ENCODE measurements at regions not wholly inside any gene's neighbourhood (a gene's known extent, or its start where the extent isn't known, plus 50 kb on each side); places are given as distances from the start of the nearest gene placed in this dataset.

DNA sequence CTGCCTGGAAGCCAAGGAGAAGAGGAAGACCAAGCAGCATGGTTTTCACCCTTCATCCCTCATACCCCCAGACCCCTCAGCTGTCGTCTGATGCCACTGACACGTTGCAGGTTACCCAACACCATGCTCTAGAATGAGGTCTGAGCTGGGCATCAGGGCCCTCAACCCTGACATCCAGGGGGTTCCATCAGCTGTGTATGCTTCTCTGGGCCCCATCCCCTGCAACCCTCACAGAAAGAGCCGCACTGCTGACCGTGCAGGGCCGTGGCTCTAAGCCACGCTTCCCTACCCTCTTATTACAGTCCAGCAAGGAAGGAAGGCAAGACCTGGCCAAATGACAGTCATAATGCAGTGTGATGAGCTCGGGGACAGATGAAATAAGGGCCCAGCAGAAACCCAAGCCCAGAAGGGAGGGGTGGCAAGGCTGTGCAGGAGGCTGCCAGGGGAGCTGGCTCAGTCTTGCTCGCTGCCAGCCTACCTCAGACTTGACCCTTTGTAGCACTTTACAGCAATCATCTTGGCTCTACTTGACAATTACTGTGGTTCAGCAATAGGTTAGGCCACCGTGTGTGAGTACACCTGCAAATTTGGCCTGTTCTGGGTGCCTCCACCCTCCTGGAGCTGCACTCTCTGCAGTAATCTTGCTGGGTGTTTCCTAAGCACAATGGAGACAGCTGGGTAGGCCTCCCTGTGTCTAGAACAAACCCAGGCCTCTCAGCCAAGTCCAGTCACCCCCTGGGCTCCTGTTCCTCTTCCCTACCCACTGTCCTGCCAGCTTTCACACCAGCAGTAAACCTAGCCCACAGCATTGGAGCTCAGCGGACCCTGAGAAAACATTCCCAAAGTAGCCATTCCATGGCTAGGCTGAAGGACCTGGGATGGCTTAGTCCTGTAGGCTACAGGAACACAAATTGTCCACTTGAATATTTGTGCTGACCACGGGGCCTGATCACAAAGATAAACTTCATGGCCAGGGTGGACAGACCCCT lies 115.3 kb upstream of the NEO1 start:
- TF ChIP-seq, protein P1, sequence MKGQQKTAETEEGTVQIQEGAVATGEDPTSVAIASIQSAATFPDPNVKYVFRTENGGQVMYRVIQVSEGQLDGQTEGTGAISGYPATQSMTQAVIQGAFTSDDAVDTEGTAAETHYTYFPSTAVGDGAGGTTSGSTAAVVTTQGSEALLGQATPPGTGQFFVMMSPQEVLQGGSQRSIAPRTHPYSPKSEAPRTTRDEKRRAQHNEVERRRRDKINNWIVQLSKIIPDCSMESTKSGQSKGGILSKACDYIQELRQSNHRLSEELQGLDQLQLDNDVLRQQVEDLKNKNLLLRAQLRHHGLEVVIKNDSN (CRISPR knock-in tag; IDR thresholded peaks at IDR 0.05), result no peak
- TF ChIP-seq, protein P2, sequence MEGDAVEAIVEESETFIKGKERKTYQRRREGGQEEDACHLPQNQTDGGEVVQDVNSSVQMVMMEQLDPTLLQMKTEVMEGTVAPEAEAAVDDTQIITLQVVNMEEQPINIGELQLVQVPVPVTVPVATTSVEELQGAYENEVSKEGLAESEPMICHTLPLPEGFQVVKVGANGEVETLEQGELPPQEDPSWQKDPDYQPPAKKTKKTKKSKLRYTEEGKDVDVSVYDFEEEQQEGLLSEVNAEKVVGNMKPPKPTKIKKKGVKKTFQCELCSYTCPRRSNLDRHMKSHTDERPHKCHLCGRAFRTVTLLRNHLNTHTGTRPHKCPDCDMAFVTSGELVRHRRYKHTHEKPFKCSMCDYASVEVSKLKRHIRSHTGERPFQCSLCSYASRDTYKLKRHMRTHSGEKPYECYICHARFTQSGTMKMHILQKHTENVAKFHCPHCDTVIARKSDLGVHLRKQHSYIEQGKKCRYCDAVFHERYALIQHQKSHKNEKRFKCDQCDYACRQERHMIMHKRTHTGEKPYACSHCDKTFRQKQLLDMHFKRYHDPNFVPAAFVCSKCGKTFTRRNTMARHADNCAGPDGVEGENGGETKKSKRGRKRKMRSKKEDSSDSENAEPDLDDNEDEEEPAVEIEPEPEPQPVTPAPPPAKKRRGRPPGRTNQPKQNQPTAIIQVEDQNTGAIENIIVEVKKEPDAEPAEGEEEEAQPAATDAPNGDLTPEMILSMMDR (IDR thresholded peaks at IDR 0.05), result no peak
- no peak for TF ChIP-seq FOXK1 (CRISPR knock-in tag; IDR thresholded peaks at IDR 0.05)
- TF ChIP-seq, protein P3, sequence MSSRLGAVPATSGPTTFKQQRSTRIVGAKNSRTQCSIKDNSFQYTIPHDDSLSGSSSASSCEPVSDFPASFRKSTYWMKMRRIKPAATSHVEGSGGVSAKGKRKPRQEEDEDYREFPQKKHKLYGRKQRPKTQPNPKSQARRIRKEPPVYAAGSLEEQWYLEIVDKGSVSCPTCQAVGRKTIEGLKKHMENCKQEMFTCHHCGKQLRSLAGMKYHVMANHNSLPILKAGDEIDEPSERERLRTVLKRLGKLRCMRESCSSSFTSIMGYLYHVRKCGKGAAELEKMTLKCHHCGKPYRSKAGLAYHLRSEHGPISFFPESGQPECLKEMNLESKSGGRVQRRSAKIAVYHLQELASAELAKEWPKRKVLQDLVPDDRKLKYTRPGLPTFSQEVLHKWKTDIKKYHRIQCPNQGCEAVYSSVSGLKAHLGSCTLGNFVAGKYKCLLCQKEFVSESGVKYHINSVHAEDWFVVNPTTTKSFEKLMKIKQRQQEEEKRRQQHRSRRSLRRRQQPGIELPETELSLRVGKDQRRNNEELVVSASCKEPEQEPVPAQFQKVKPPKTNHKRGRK (CRISPR knock-in tag; IDR thresholded peaks at IDR 0.05; ENCODE audit: borderline replicate concordance), result no peak
- no peak for TF ChIP-seq ZNF121 (CRISPR knock-in tag; IDR thresholded peaks at IDR 0.05)
- TF ChIP-seq ZNF219 (CRISPR knock-in tag; IDR thresholded peaks at IDR 0.05; ENCODE audit: borderline replicate concordance), result no peak
- TF ChIP-seq ZNF263 (CRISPR knock-in tag; IDR thresholded peaks at IDR 0.05; ENCODE audit: low read depth), result no peak
- TF ChIP-seq, protein P4, sequence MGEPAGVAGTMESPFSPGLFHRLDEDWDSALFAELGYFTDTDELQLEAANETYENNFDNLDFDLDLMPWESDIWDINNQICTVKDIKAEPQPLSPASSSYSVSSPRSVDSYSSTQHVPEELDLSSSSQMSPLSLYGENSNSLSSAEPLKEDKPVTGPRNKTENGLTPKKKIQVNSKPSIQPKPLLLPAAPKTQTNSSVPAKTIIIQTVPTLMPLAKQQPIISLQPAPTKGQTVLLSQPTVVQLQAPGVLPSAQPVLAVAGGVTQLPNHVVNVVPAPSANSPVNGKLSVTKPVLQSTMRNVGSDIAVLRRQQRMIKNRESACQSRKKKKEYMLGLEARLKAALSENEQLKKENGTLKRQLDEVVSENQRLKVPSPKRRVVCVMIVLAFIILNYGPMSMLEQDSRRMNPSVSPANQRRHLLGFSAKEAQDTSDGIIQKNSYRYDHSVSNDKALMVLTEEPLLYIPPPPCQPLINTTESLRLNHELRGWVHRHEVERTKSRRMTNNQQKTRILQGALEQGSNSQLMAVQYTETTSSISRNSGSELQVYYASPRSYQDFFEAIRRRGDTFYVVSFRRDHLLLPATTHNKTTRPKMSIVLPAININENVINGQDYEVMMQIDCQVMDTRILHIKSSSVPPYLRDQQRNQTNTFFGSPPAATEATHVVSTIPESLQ (CRISPR knock-in tag; IDR thresholded peaks at IDR 0.05), result no peak
- TF ChIP-seq, protein P5, sequence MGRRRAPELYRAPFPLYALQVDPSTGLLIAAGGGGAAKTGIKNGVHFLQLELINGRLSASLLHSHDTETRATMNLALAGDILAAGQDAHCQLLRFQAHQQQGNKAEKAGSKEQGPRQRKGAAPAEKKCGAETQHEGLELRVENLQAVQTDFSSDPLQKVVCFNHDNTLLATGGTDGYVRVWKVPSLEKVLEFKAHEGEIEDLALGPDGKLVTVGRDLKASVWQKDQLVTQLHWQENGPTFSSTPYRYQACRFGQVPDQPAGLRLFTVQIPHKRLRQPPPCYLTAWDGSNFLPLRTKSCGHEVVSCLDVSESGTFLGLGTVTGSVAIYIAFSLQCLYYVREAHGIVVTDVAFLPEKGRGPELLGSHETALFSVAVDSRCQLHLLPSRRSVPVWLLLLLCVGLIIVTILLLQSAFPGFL (CRISPR knock-in tag; IDR thresholded peaks at IDR 0.05; ENCODE audit: borderline replicate concordance), result no peak
- no peak for TF ChIP-seq CREB1 (CRISPR knock-in tag; IDR thresholded peaks at IDR 0.05)
- TF ChIP-seq, protein P6, sequence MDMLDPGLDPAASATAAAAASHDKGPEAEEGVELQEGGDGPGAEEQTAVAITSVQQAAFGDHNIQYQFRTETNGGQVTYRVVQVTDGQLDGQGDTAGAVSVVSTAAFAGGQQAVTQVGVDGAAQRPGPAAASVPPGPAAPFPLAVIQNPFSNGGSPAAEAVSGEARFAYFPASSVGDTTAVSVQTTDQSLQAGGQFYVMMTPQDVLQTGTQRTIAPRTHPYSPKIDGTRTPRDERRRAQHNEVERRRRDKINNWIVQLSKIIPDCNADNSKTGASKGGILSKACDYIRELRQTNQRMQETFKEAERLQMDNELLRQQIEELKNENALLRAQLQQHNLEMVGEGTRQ (CRISPR knock-in tag; IDR thresholded peaks at IDR 0.05), result no peak
- no peak for TF ChIP-seq HMGA2 (CRISPR knock-in tag; IDR thresholded peaks at IDR 0.05)
- no peak for TF ChIP-seq SP1 (CRISPR knock-in tag; conservative IDR thresholded peaks at IDR 0.05)
